ENCODE measurements at regions not wholly inside any gene's neighbourhood (a gene's known extent, or its start where the extent isn't known, plus 50 kb on each side); places are given as distances from the start of the nearest gene placed in this dataset.

DNA sequence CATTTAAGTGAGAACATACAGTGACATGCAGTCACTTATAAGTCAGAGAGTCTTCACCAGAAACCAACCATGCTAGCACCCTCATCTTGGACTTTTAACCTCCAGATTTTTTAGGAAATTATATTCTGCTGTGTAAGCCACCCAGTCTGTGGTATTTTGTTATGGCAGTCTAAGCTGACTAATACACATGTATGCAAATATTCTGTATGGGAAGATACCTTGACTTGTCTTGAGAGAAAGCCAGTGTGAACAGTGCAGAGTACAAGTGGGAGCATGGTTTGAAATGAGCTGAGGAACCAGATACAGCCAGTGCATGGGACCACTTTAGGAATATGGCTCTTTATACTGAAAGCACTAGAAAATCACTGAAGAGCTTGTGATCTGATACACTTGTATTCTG, 110.4 kb upstream of the MAP9 start (continued):
- TF ChIP-seq, protein P1, sequence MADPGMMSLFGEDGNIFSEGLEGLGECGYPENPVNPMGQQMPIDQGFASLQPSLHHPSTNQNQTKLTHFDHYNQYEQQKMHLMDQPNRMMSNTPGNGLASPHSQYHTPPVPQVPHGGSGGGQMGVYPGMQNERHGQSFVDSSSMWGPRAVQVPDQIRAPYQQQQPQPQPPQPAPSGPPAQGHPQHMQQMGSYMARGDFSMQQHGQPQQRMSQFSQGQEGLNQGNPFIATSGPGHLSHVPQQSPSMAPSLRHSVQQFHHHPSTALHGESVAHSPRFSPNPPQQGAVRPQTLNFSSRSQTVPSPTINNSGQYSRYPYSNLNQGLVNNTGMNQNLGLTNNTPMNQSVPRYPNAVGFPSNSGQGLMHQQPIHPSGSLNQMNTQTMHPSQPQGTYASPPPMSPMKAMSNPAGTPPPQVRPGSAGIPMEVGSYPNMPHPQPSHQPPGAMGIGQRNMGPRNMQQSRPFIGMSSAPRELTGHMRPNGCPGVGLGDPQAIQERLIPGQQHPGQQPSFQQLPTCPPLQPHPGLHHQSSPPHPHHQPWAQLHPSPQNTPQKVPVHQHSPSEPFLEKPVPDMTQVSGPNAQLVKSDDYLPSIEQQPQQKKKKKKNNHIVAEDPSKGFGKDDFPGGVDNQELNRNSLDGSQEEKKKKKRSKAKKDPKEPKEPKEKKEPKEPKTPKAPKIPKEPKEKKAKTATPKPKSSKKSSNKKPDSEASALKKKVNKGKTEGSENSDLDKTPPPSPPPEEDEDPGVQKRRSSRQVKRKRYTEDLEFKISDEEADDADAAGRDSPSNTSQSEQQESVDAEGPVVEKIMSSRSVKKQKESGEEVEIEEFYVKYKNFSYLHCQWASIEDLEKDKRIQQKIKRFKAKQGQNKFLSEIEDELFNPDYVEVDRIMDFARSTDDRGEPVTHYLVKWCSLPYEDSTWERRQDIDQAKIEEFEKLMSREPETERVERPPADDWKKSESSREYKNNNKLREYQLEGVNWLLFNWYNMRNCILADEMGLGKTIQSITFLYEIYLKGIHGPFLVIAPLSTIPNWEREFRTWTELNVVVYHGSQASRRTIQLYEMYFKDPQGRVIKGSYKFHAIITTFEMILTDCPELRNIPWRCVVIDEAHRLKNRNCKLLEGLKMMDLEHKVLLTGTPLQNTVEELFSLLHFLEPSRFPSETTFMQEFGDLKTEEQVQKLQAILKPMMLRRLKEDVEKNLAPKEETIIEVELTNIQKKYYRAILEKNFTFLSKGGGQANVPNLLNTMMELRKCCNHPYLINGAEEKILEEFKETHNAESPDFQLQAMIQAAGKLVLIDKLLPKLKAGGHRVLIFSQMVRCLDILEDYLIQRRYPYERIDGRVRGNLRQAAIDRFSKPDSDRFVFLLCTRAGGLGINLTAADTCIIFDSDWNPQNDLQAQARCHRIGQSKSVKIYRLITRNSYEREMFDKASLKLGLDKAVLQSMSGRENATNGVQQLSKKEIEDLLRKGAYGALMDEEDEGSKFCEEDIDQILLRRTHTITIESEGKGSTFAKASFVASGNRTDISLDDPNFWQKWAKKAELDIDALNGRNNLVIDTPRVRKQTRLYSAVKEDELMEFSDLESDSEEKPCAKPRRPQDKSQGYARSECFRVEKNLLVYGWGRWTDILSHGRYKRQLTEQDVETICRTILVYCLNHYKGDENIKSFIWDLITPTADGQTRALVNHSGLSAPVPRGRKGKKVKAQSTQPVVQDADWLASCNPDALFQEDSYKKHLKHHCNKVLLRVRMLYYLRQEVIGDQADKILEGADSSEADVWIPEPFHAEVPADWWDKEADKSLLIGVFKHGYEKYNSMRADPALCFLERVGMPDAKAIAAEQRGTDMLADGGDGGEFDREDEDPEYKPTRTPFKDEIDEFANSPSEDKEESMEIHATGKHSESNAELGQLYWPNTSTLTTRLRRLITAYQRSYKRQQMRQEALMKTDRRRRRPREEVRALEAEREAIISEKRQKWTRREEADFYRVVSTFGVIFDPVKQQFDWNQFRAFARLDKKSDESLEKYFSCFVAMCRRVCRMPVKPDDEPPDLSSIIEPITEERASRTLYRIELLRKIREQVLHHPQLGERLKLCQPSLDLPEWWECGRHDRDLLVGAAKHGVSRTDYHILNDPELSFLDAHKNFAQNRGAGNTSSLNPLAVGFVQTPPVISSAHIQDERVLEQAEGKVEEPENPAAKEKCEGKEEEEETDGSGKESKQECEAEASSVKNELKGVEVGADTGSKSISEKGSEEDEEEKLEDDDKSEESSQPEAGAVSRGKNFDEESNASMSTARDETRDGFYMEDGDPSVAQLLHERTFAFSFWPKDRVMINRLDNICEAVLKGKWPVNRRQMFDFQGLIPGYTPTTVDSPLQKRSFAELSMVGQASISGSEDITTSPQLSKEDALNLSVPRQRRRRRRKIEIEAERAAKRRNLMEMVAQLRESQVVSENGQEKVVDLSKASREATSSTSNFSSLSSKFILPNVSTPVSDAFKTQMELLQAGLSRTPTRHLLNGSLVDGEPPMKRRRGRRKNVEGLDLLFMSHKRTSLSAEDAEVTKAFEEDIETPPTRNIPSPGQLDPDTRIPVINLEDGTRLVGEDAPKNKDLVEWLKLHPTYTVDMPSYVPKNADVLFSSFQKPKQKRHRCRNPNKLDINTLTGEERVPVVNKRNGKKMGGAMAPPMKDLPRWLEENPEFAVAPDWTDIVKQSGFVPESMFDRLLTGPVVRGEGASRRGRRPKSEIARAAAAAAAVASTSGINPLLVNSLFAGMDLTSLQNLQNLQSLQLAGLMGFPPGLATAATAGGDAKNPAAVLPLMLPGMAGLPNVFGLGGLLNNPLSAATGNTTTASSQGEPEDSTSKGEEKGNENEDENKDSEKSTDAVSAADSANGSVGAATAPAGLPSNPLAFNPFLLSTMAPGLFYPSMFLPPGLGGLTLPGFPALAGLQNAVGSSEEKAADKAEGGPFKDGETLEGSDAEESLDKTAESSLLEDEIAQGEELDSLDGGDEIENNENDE (IDR thresholded peaks at IDR 0.05; ENCODE audit: insufficient replicate concordance, low read length), result no peak
- TF ChIP-seq TCF12 (IDR thresholded peaks at IDR 0.05; ENCODE audit: low read depth, low read length) (no peak), YY1 (IDR thresholded peaks at IDR 0.05; ENCODE audit: low read depth, low read length) (no peak), ZNF274 (IDR thresholded peaks at IDR 0.05; ENCODE audit: borderline replicate concordance, extremely low read depth, low read length) (no peak), SP2 (IDR thresholded peaks at IDR 0.05; ENCODE audit: low read length) (no peak), KDM5A (IDR thresholded peaks at IDR 0.05; ENCODE audit: low read length) (no peak), HDAC6 (IDR thresholded peaks at IDR 0.05; ENCODE audit: low read depth, low read length) (no peak)

All from H1 (cell line).